ENCODE measurements at regions not wholly inside any gene's neighbourhood (a gene's known extent, or its start where the extent isn't known, plus 50 kb on each side); places are given as distances from the start of the nearest gene placed in this dataset.

DNA sequence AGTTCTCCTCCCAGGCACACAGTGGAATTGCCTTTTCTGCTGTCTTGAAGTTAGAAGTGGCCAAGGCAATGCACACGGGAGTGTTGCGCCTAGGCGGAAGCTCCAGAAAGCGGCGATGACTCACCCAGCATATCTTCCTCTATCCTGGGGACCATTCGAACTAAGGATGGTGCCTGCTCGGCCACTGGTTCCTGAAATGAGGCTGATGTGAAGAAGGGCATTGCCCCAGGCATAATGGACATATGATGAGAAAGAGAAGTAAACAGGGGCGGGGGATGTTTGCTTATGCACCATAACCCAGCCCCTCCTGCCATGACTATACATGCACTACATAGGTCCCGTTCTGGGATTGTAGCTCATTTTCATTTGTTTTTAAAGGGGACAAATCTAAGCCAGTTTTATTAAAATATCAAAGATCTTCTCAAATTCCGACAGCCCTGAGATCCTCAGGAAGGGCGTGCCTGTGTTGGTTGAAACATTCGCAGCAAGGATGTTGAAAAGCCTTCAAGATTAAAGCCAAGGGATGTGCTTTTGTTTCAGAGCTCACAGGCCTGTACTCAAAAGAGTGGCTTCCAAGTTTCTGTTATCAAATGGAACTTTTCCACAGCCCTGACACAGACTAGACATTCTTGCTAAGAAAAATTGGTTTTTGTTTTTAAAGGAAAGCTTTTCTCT lies 218.5 kb downstream of the LY86 start:
- no peaks in the 10 kb centered on the region for H3K9me3 ChIP-seq
- no peaks in the 10 kb centered on the region for H3K36me3 ChIP-seq
- intact Hi-C loops (cut with DNase I) = no loop called here
- DNase-seq = no peak
- TF ChIP-seq, protein P1, sequence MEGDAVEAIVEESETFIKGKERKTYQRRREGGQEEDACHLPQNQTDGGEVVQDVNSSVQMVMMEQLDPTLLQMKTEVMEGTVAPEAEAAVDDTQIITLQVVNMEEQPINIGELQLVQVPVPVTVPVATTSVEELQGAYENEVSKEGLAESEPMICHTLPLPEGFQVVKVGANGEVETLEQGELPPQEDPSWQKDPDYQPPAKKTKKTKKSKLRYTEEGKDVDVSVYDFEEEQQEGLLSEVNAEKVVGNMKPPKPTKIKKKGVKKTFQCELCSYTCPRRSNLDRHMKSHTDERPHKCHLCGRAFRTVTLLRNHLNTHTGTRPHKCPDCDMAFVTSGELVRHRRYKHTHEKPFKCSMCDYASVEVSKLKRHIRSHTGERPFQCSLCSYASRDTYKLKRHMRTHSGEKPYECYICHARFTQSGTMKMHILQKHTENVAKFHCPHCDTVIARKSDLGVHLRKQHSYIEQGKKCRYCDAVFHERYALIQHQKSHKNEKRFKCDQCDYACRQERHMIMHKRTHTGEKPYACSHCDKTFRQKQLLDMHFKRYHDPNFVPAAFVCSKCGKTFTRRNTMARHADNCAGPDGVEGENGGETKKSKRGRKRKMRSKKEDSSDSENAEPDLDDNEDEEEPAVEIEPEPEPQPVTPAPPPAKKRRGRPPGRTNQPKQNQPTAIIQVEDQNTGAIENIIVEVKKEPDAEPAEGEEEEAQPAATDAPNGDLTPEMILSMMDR (IDR thresholded peaks at IDR 0.05) = no peak
- no peak for TF ChIP-seq POLR2A (IDR thresholded peaks at IDR 0.05)
- H3K27ac ChIP-seq = peak overlapping the region; percentile 19 to 93 (median 48)
- 56 to 68% methylated on average over 6 to 11 of the region's 12 CpGs for WGBS, 2 donors
- no peaks in the 10 kb centered on the region for H3K27me3 ChIP-seq
- peaks cover 12 to 70% (median 16%) of the 10 kb centered on the region in 3 donors for H3K4me1 ChIP-seq
- no peak overlapping the region for H3K4me3 ChIP-seq

- Histone ChIP-seq H3K9me3 (no peaks in the 10 kb centered on the region), H3K4me3 (no peak overlapping the region), H3K36me3 (no peaks in the 10 kb centered on the region), H3K27me3 (no peaks in the 10 kb centered on the region), H3K4me1 (peaks cover 7 to 60% (median 16%) of the 10 kb centered on the region in 3 donors), H3K27ac (no peak overlapping the region)
- TF ChIP-seq, protein P1 (IDR thresholded peaks at IDR 0.05) = no peak
- no peak for TF ChIP-seq POLR2A (IDR thresholded peaks at IDR 0.05)
- no peak for DNase-seq
- WGBS, 2 donors = 78 to 81% methylated on average over 5 of the region's 5 CpGs
- intact Hi-C loops (cut with DNase I) = no loop called here
Observed at GRCh38 chr6:6808343-6808742, 219.8 kb downstream of the LY86 start.

DNA sequence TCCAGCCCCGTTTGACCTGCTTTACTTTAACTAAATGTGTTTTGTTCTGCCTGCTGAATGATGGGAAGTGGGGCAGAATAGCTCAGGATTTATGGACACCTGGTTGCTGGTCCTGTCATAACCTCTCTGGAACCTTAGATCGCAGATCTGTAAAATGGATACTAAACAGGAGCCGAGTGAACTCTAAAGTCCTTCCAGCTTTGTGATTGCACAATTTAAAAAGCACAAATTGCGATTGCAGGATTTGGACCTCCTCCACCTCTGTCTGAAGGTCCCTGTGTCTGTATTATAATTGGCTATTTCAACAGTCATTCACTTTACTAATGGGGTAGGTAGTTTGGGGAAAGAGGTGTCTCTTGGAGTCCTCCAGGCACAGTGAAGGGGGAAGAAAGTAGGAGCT lies 220.4 kb downstream of the LY86 start:
- H3K9me3 ChIP-seq = no peaks in the 10 kb centered on the region
- peaks cover 5 to 55% (median 13%) of the 10 kb centered on the region in 3 donors for H3K4me1 ChIP-seq
- intact Hi-C loops (cut with DNase I) = no loop called here
- H3K27ac ChIP-seq = no peak overlapping the region
- 77 to 79% methylated on average over 4 of the region's 4 CpGs for WGBS, 2 donors
- no peak overlapping the region for H3K4me3 ChIP-seq
- no peaks in the 10 kb centered on the region for H3K27me3 ChIP-seq
- no peaks in the 10 kb centered on the region for H3K36me3 ChIP-seq
- DNase-seq = no peak
- TF ChIP-seq, protein P1 (IDR thresholded peaks at IDR 0.05) = no peak

DNA sequence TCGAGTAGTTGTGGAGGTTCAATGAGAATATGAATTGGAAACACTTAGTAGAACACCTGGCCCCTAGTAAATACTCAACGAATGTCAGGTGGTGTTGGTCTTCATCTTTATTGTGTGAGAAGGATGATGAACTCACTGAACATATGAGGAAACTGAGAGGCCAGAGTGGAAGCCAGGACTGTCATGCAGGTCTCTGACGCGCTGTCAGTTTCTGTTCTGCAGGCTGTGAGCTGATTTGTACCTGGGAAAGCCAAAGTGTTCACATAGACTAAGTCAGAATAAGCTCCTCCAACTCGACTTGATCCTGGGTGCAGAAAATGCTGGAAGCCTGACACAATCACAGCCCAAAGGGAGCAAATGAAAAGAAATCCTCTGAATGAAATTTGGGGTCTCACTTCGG lies 222.2 kb downstream of the LY86 start:
- Histone ChIP-seq H3K27me3 (no peaks in the 10 kb centered on the region), H3K9me3 (no peaks in the 10 kb centered on the region), H3K36me3 (no peaks in the 10 kb centered on the region), H3K4me3 (peak overlapping the region in 3 of 4 donors; percentile 11 to 54 (median 28)), H3K27ac (peak overlapping the region; percentile 73 to 83 (median 78)), H3K4me1 (peaks cover 3 to 39% (median 5%) of the 10 kb centered on the region in 3 donors)
- DNase-seq = no peak
- intact Hi-C loops (cut with DNase I) = no loop called here
- 51 to 59% methylated on average over 6 of the region's 6 CpGs for WGBS, 2 donors
- TF ChIP-seq, protein P1 (IDR thresholded peaks at IDR 0.05) = no peak
- TF ChIP-seq POLR2A (IDR thresholded peaks at IDR 0.05) = no peak

GRCh38 chr6:6811128-6812009 lies 222.8 kb downstream of the LY86 start:
- peak in 1 of 4 donors; percentile 11 for TF ChIP-seq POLR2A (IDR thresholded peaks at IDR 0.05)
- TF ChIP-seq, protein P1 (IDR thresholded peaks at IDR 0.05) = no peak
- Histone ChIP-seq H3K36me3 (no peaks in the 10 kb centered on the region), H3K27me3 (no peaks in the 10 kb centered on the region), H3K4me1 (peaks cover 3 to 32% (median 5%) of the 10 kb centered on the region in 3 donors), H3K4me3 (peak overlapping the region; percentile 1 to 54 (median 20)), H3K9me3 (no peaks in the 10 kb centered on the region), H3K27ac (peak overlapping the region; percentile 73 to 83 (median 78))
- WGBS, 2 donors = 10 to 23% methylated on average over 16 of the region's 16 CpGs
- no peak for DNase-seq
- intact Hi-C loops (cut with DNase I) = no loop called here

Measured in esophagus squamous epithelium (tissue), 5 donors.